ENCODE measurements at regions not wholly inside any gene's neighbourhood (a gene's known extent, or its start where the extent isn't known, plus 50 kb on each side); places are given as distances from the start of the nearest gene placed in this dataset.
"Not testable (repeated sequence)": the region's sequence is repeated elsewhere in the genome, so short reads cannot be mapped to it uniquely, and the experiment has no call there.

DNA sequence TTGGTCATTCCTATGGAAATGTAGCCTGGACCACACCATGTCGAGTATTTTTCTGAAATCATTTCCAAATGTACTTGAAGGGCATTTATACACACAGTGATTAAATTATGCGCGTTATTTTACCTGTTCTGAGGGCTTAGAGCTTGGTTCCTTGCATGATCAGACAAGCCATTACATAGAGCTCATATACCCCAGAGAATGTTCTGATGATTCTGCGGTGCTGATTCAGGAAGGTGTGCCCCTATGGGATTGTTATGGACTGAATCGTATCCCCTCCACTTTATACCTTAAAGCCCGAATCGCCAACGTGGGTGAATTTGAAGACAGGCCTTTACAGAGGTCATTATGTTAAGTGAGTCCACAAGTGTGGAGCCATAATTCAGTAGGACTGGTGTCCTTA, 848.9 kb downstream of the TRIML1 start:
- Mint-ChIP-seq H3K36me3 (ENCODE audit: low read depth) (no peaks in the 10 kb centered on the region), H3K4me1 (ENCODE audit: low read depth) (no peaks in the 10 kb centered on the region), H3K4me3 (no peak overlapping the region), H3K27me3 (no peaks in the 10 kb centered on the region), H3K9me3 (peaks cover 5% of the 10 kb centered on the region), H3K27ac (no peak overlapping the region)
- no peak for DNase-seq

DNA sequence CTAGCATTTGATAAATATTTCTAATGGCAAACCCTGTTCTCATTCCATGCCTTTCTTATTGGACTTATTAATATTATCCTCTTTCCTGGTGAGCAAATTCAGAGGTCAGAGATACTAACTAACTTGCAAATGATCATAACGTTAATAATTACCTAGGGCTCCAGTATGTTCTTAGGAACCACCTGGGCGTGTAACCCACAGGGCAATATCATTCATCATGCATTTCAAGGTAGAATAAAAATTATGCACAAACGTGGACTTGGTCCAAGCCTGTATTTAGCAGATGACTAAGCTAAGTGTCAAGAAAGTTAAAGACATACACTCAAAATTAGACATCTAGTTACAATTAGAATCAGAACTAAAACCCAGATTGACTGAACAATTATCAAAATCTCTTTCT, 850.1 kb downstream of the TRIML1 start:
- no peaks in the 10 kb centered on the region for H3K4me1 Mint-ChIP-seq (ENCODE audit: low read depth)
- H3K27ac Mint-ChIP-seq: no peak overlapping the region
- no peak overlapping the region for H3K4me3 Mint-ChIP-seq
- no peaks in the 10 kb centered on the region for H3K36me3 Mint-ChIP-seq (ENCODE audit: low read depth)
- no peaks in the 10 kb centered on the region for H3K27me3 Mint-ChIP-seq
- H3K9me3 Mint-ChIP-seq: peaks cover 6% of the 10 kb centered on the region
- DNase-seq: no peak

DNA sequence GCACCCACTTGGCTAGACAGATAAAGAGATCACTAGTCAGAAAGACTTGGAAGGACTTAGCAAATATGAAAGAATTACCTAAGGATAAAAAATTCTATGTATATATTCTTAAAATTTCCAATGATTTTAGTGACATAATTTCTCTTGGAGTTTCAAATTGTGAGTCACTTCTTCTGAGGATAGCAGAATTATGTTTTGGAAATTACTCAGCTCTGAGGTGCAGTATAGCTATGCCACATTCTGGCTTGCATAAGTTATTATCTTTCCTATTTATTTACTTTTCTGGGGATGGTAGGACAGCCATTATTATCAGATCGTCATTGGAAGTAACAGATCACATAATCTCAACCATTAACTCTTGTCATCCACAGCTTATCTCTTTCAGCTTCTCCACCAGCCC, 853.5 kb downstream of the TRIML1 start:
- H3K27me3 Mint-ChIP-seq: no peaks in the 10 kb centered on the region
- H3K4me3 Mint-ChIP-seq: no peak overlapping the region
- peaks cover 13% of the 10 kb centered on the region for H3K9me3 Mint-ChIP-seq
- DNase-seq: no peak
- H3K36me3 Mint-ChIP-seq (ENCODE audit: low read depth): no peaks in the 10 kb centered on the region
- no peaks in the 10 kb centered on the region for H3K4me1 Mint-ChIP-seq (ENCODE audit: low read depth)
- no peak overlapping the region for H3K27ac Mint-ChIP-seq

DNA sequence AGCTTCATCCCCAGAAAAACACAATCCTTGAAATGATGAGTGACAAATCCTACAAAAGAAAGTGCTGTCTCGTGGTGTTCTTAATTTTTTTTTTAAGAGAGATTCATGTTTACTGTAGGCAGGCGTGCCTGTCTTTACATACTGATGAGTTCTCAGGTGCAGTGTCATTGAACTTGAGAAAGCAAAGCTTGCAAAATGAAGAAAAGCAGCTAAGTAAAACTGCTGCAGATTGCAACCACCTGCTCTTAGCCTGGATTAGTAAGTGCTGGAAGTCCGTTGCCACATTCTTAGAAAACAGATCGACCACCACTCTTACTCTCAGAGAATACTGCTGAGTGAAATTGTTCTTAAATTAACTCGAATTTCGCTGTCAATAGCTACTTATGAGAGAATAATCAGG, 854.6 kb downstream of the TRIML1 start:
- H3K27ac Mint-ChIP-seq: no peak overlapping the region
- no peak overlapping the region for H3K4me3 Mint-ChIP-seq
- H3K9me3 Mint-ChIP-seq: peaks cover 10% of the 10 kb centered on the region
- no peaks in the 10 kb centered on the region for H3K36me3 Mint-ChIP-seq (ENCODE audit: low read depth)
- H3K4me1 Mint-ChIP-seq (ENCODE audit: low read depth): no peaks in the 10 kb centered on the region
- H3K27me3 Mint-ChIP-seq: no peaks in the 10 kb centered on the region
- no peak for DNase-seq

- H3K4me1 Mint-ChIP-seq (ENCODE audit: low read depth): no peaks in the 10 kb centered on the region
- H3K4me3 Mint-ChIP-seq: no peak overlapping the region
- H3K9me3 Mint-ChIP-seq: peaks cover 4% of the 10 kb centered on the region
- H3K27me3 Mint-ChIP-seq: no peaks in the 10 kb centered on the region
- no peaks in the 10 kb centered on the region for H3K36me3 Mint-ChIP-seq (ENCODE audit: low read depth)
- no peak overlapping the region for H3K27ac Mint-ChIP-seq
- no peak for DNase-seq
Measured at GRCh38 chr4:189001283-189001970, 862.2 kb downstream of the TRIML1 start.

DNA sequence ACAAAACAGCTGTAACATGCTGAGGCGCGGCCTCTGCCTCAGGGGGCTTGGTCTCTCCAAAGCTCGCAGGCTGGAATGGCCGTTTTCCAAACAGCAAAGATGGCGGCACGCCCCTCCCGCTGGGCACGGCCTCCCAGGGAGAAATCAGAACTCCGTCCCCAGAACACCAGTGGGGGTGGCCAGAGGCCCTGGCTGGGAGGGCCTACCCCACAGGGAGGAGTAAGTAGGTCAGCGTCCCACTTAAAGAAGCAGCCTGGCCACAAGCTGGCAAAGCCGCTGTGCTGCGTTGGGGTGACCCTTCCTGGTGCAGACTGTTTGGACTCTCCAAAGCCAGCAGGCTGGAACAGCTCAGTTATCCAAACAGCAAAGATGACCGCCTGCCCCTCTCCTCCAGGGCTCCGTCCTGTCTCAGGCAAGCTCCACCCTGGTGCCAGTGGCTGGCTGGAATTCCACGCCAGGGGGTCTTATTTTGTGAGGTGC, 862.8 kb downstream of the TRIML1 start:
- Mint-ChIP-seq H3K27ac (no peak overlapping the region), H3K4me3 (no peak overlapping the region), H3K27me3 (no peaks in the 10 kb centered on the region), H3K36me3 (ENCODE audit: low read depth) (no peaks in the 10 kb centered on the region), H3K9me3 (peaks cover 4% of the 10 kb centered on the region), H3K4me1 (ENCODE audit: low read depth) (no peaks in the 10 kb centered on the region)
- no peak for DNase-seq

GRCh38 chr4:189002475-189002874, 863.2 kb downstream of the TRIML1 start:
- no peaks in the 10 kb centered on the region for H3K36me3 Mint-ChIP-seq (ENCODE audit: low read depth)
- H3K9me3 Mint-ChIP-seq: peaks cover 4% of the 10 kb centered on the region
- no peaks in the 10 kb centered on the region for H3K27me3 Mint-ChIP-seq
- no peaks in the 10 kb centered on the region for H3K4me1 Mint-ChIP-seq (ENCODE audit: low read depth)
- H3K27ac Mint-ChIP-seq: no peak overlapping the region
- H3K4me3 Mint-ChIP-seq: no peak overlapping the region
- no peak for DNase-seq

GRCh38 chr4:189010452-189011217, 871.4 kb downstream of the TRIML1 start:
- peaks cover 15% of the 10 kb centered on the region for H3K9me3 Mint-ChIP-seq
- DNase-seq; H3K4me1 Mint-ChIP-seq (ENCODE audit: low read depth); H3K27ac Mint-ChIP-seq; H3K4me3 Mint-ChIP-seq; H3K36me3 Mint-ChIP-seq (ENCODE audit: low read depth); H3K27me3 Mint-ChIP-seq: not testable (repeated sequence)

DNA sequence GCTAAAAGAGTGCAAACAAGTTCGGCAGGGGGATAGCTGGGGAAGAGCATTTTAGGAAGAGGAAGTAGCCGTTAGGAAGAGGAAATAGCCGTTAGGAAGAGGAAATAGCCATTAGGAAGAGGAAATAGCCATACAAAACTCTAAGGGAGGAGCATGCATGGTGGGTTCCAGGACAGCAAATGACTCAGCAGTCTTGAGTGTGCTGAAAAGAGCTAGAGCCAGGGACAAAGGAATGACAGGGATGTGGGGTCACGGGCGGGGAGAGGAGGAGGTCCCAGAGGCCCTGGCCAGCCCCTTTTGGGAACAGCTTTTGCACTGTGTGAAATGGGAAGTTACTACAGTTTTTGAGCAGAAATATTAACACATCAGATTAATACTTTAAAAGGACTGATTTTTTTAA, 882.6 kb downstream of the TRIML1 start:
- peaks cover 24% of the 10 kb centered on the region for H3K9me3 Mint-ChIP-seq
- H3K27me3 Mint-ChIP-seq: no peaks in the 10 kb centered on the region
- no peaks in the 10 kb centered on the region for H3K4me1 Mint-ChIP-seq (ENCODE audit: low read depth)
- DNase-seq: no peak
- no peak overlapping the region for H3K4me3 Mint-ChIP-seq
- H3K36me3 Mint-ChIP-seq (ENCODE audit: low read depth): no peaks in the 10 kb centered on the region
- H3K27ac Mint-ChIP-seq: no peak overlapping the region

DNA sequence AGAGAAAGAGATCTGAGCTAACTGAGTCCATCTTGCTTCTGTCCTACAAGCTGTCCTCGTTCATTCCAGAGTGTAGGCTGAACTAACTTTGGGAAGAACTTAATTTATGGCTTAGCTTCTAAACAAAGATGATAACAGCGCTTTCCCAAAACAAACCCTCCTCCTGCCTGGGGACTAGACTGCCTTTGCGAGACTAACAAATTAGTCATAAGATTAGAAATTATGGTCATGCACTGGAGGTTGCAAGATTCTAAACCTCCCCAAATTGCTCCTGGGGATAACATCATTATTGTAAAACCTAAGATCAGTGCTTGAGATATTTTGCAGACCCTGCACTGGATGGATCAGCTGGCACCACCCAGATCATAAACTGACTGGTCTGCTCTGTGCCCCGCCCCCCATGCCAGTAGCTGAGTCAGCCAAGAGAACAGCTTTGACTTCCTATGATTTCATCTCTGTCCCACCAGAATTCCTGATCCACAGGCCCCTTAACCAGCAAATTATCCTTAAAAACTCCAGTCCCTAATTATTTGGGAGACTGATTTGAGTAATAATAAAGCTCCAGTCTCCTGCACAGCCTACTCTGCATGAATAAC, 883.3 kb downstream of the TRIML1 start:
- H3K4me1 Mint-ChIP-seq (ENCODE audit: low read depth): no peaks in the 10 kb centered on the region
- DNase-seq: no peak
- no peak overlapping the region for H3K4me3 Mint-ChIP-seq
- H3K36me3 Mint-ChIP-seq (ENCODE audit: low read depth): no peaks in the 10 kb centered on the region
- no peak overlapping the region for H3K27ac Mint-ChIP-seq
- no peaks in the 10 kb centered on the region for H3K27me3 Mint-ChIP-seq
- peaks cover 24% of the 10 kb centered on the region for H3K9me3 Mint-ChIP-seq

GRCh38 chr4:189029976-189030504, 890.8 kb downstream of the TRIML1 start:
- no peak overlapping the region for H3K27ac Mint-ChIP-seq
- no peaks in the 10 kb centered on the region for H3K36me3 Mint-ChIP-seq (ENCODE audit: low read depth)
- no peak overlapping the region for H3K4me3 Mint-ChIP-seq
- H3K27me3 Mint-ChIP-seq: no peaks in the 10 kb centered on the region
- peaks cover 5% of the 10 kb centered on the region for H3K9me3 Mint-ChIP-seq
- no peaks in the 10 kb centered on the region for H3K4me1 Mint-ChIP-seq (ENCODE audit: low read depth)
- no peak for DNase-seq

GRCh38 chr4:189032606-189033338, 893.5 kb downstream of the TRIML1 start:
- no peaks in the 10 kb centered on the region for H3K4me1 Mint-ChIP-seq (ENCODE audit: low read depth)
- no peaks in the 10 kb centered on the region for H3K36me3 Mint-ChIP-seq (ENCODE audit: low read depth)
- DNase-seq: no peak
- H3K9me3 Mint-ChIP-seq: peaks cover 2% of the 10 kb centered on the region
- H3K4me3 Mint-ChIP-seq: no peak overlapping the region
- no peak overlapping the region for H3K27ac Mint-ChIP-seq
- no peaks in the 10 kb centered on the region for H3K27me3 Mint-ChIP-seq

DNA sequence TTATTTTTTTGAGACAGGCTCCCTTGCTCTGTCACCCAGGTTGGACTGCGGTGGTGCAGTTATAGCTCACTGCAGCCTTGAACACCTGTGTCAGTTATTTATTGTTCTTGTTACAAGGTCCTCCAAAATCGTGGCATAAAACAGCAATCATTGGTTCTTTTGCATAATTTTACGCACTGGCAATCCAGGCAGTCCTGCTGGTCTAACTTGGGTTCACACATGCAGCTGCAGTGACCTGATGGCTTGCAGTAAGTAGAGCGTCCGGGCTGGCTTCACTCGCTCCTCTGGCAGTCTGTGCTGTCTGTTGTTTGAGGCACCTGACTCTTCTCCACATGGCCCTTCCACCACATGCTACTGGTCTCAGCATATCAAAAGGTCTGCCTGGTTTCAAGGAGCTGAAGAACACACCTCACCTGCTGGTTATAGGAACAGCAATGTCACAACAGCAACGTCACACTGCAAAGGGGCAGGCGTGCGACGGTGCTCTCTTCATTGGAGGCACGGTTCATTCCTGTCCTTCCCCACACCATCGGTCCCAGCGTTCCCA, 894.6 kb downstream of the TRIML1 start:
- no peaks in the 10 kb centered on the region for H3K36me3 Mint-ChIP-seq (ENCODE audit: low read depth)
- no peak for DNase-seq
- H3K4me1 Mint-ChIP-seq (ENCODE audit: low read depth): no peaks in the 10 kb centered on the region
- H3K9me3 Mint-ChIP-seq: peaks cover 9% of the 10 kb centered on the region
- H3K27me3 Mint-ChIP-seq: no peaks in the 10 kb centered on the region
- H3K4me3 Mint-ChIP-seq: no peak overlapping the region
- no peak overlapping the region for H3K27ac Mint-ChIP-seq

DNA sequence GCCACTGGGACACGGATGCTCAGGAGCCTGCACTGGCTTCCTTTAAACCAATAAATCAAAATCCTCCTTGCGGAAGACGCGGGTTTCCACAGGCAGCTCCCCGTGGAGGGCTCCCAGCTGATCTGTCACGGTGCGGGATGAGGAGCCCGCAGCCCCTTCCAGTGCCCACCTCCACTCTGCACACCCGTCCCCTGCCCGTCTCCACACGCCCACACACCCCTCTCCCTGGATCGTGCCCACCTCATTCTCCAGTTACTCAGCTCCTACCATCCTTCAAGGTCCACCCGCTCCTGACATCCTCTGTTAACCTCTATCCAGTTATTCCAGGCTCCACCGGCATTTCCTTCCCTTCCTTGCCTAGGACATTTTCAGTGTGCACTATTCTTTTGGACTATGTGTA, 895.9 kb downstream of the TRIML1 start:
- Mint-ChIP-seq H3K36me3 (ENCODE audit: low read depth) (no peaks in the 10 kb centered on the region), H3K4me1 (ENCODE audit: low read depth) (no peaks in the 10 kb centered on the region), H3K27ac (no peak overlapping the region), H3K9me3 (peaks cover 13% of the 10 kb centered on the region), H3K4me3 (no peak overlapping the region), H3K27me3 (no peaks in the 10 kb centered on the region)
- DNase-seq: no peak

All from activated T-cell treated with anti-CD3 and anti-CD28 coated beads, Interleukin-2, amount 50 U/mL, for 24 hours (primary cell).